ENCODE measurements at regions not wholly inside any gene's neighbourhood (a gene's known extent, or its start where the extent isn't known, plus 50 kb on each side); places are given as distances from the start of the nearest gene placed in this dataset.

- Histone ChIP-seq H3K27me3 (replicated peaks in 1 of 7) (no peaks in the 10 kb centered on the region), H3K4me3 (no peak overlapping the region), H3K4me1 (peaks cover 0 to 36% (median 10%) of the 10 kb centered on the region in 6 donors), H3K36me3 (no peaks in the 10 kb centered on the region), H3K27ac (no peak overlapping the region), H3K9me3 (no peaks in the 10 kb centered on the region)
- 67 to 87% (median 85%) methylated on average over 2 of the region's 2 CpGs for WGBS, 5 donors
- TF ChIP-seq CTCF (IDR thresholded peaks at IDR 0.05 in 8 of 11, conservative IDR thresholded peaks at IDR 0.05 in 3 of 11), result no peak
- DNase-seq, result no peak
- intact Hi-C loops (cut with DNase I; ENCODE audit: low total_unique reads), result no loop called here
Measured at GRCh38 chr6:11439876-11440275, 97.7 kb upstream of the TMEM170B start.

- peaks cover 0 to 37% (median 6%) of the 10 kb centered on the region in 6 donors for H3K4me1 ChIP-seq
- no peaks in the 10 kb centered on the region for H3K27me3 ChIP-seq (replicated peaks in 1 of 7)
- H3K27ac ChIP-seq, result peak overlapping the region in 2 of 8 donors; percentile 1 to 5
- no peaks in the 10 kb centered on the region for H3K9me3 ChIP-seq
- intact Hi-C loops (cut with DNase I; ENCODE audit: low total_unique reads), result no loop called here
- no peak for TF ChIP-seq CTCF (IDR thresholded peaks at IDR 0.05 in 8 of 11, conservative IDR thresholded peaks at IDR 0.05 in 3 of 11)
- TF ChIP-seq POLR2AphosphoS5 (IDR thresholded peaks at IDR 0.05), result no peak
- TF ChIP-seq POLR2A (IDR thresholded peaks at IDR 0.05), result no peak
- 13 to 19% (median 19%) methylated on average over 2 of the region's 2 CpGs for WGBS, 5 donors
- no peak for DNase-seq
- no peak overlapping the region for H3K4me3 ChIP-seq
- no peaks in the 10 kb centered on the region for H3K36me3 ChIP-seq
Measured at GRCh38 chr6:11439017-11439420, 98.5 kb upstream of the TMEM170B start.

- TF ChIP-seq POLR2A (IDR thresholded peaks at IDR 0.05) (no peak), CTCF (IDR thresholded peaks at IDR 0.05 in 8 of 11, conservative IDR thresholded peaks at IDR 0.05 in 3 of 11) (no peak), POLR2AphosphoS5 (IDR thresholded peaks at IDR 0.05) (no peak)
- no peak for DNase-seq
- no peaks in the 10 kb centered on the region for H3K9me3 ChIP-seq
- H3K27me3 ChIP-seq (replicated peaks in 1 of 7), result no peaks in the 10 kb centered on the region
- H3K4me1 ChIP-seq, result peaks cover 0 to 47% (median 6%) of the 10 kb centered on the region in 6 donors
- WGBS, 5 donors, result 59 to 90% (median 68%) methylated on average over 6 of the region's 6 CpGs
- no peaks in the 10 kb centered on the region for H3K36me3 ChIP-seq
- no peak overlapping the region for H3K4me3 ChIP-seq
- no peak overlapping the region for H3K27ac ChIP-seq
- intact Hi-C loops (cut with DNase I; ENCODE audit: low total_unique reads), result no loop called here
Measured at GRCh38 chr6:11437824-11438459, 99.6 kb upstream of the TMEM170B start.

- H3K27ac ChIP-seq, result no peak overlapping the region
- TF ChIP-seq CTCF (IDR thresholded peaks at IDR 0.05 in 8 of 11, conservative IDR thresholded peaks at IDR 0.05 in 3 of 11) (no peak), POLR2AphosphoS5 (IDR thresholded peaks at IDR 0.05) (no peak), POLR2A (IDR thresholded peaks at IDR 0.05) (no peak)
- no peaks in the 10 kb centered on the region for H3K27me3 ChIP-seq (replicated peaks in 1 of 7)
- no peak overlapping the region for H3K4me3 ChIP-seq
- H3K4me1 ChIP-seq, result peaks cover 0 to 42% (median 6%) of the 10 kb centered on the region in 6 donors
- WGBS, 5 donors, result 92 to 97% (median 96%) methylated on average over 6 of the region's 6 CpGs
- intact Hi-C loops (cut with DNase I; ENCODE audit: low total_unique reads), result no loop called here
- no peak for DNase-seq
- no peaks in the 10 kb centered on the region for H3K36me3 ChIP-seq
- H3K9me3 ChIP-seq, result no peaks in the 10 kb centered on the region
Measured at GRCh38 chr6:11436508-11437096, 100.9 kb upstream of the TMEM170B start.
